ENCODE measurements at regions not wholly inside any gene's neighbourhood (a gene's known extent, or its start where the extent isn't known, plus 50 kb on each side); places are given as distances from the start of the nearest gene placed in this dataset.

GRCh38 chr5:67297802-67298532 lies 101.4 kb upstream of the CD180 start:
- DNase-seq: no peak
- H3K4me1 ChIP-seq: peaks cover 6 to 27% (median 11%) of the 10 kb centered on the region in 4 donors
- WGBS, 2 donors (ENCODE audit: low coverage in 1 of 2): 93 to 100% methylated on average over 4 to 5 of the region's 5 CpGs
- in situ Hi-C loops (cut with MboI; ENCODE audit: low pct_ligation_motif_present in 1 of 4, low pct_unique_long_range_greater_than_20kb in 1 of 4, low sequenced_read_pairs in 3 of 4) (no loop called here), intact Hi-C loops (cut with DNase I; ENCODE audit: low total_unique reads) (no loop called here)
- no peaks in the 10 kb centered on the region for H3K9me3 ChIP-seq
- no peak overlapping the region for H3K4me3 ChIP-seq
- no peaks in the 10 kb centered on the region for H3K27me3 ChIP-seq
- TF ChIP-seq EP300 (IDR thresholded peaks at IDR 0.05; ENCODE audit: low read depth) (no peak), POLR2A (IDR thresholded peaks at IDR 0.05) (no peak), POLR2AphosphoS5 (IDR thresholded peaks at IDR 0.05) (no peak), CTCF (IDR thresholded peaks at IDR 0.05) (no peak)
- H3K36me3 ChIP-seq: no peaks in the 10 kb centered on the region
- no peak overlapping the region for H3K27ac ChIP-seq

- in situ Hi-C loops (cut with MboI; ENCODE audit: low pct_ligation_motif_present in 1 of 4, low pct_unique_long_range_greater_than_20kb in 1 of 4, low sequenced_read_pairs in 3 of 4) (no loop called here), intact Hi-C loops (cut with DNase I; ENCODE audit: low total_unique reads) (no loop called here)
- 49 to 56% methylated on average over 2 to 4 of the region's 4 CpGs for WGBS, 2 donors (ENCODE audit: low coverage in 1 of 2)
- Histone ChIP-seq H3K36me3 (no peaks in the 10 kb centered on the region), H3K27me3 (no peaks in the 10 kb centered on the region), H3K9me3 (no peaks in the 10 kb centered on the region), H3K4me3 (no peak overlapping the region), H3K27ac (no peak overlapping the region), H3K4me1 (peaks cover 6 to 21% (median 11%) of the 10 kb centered on the region in 4 donors)
- TF ChIP-seq POLR2A (IDR thresholded peaks at IDR 0.05) (no peak), CTCF (IDR thresholded peaks at IDR 0.05) (no peak), EP300 (IDR thresholded peaks at IDR 0.05; ENCODE audit: low read depth) (no peak), POLR2AphosphoS5 (IDR thresholded peaks at IDR 0.05) (no peak)
- DNase-seq: no peak
Measured at GRCh38 chr5:67297376-67297775, 100.8 kb upstream of the CD180 start.

GRCh38 chr5:67294266-67294938 lies 97.8 kb upstream of the CD180 start:
- in situ Hi-C loops (cut with MboI; ENCODE audit: low pct_ligation_motif_present in 1 of 4, low pct_unique_long_range_greater_than_20kb in 1 of 4, low sequenced_read_pairs in 3 of 4): no loop called here
- peak overlapping the region in 3 of 4 donors; percentile 27 to 82 (median 78) for H3K27ac ChIP-seq
- H3K36me3 ChIP-seq: no peaks in the 10 kb centered on the region
- no peak overlapping the region for H3K4me3 ChIP-seq
- 82 to 100% methylated on average over 1 to 4 of the region's 4 CpGs for WGBS, 2 donors (ENCODE audit: low coverage in 1 of 2)
- intact Hi-C loops (cut with DNase I; ENCODE audit: low total_unique reads): no loop called here
- no peak for DNase-seq
- no peak for TF ChIP-seq CTCF (IDR thresholded peaks at IDR 0.05)
- TF ChIP-seq POLR2AphosphoS5 (IDR thresholded peaks at IDR 0.05): no peak
- no peak for TF ChIP-seq POLR2A (IDR thresholded peaks at IDR 0.05)
- no peak for TF ChIP-seq EP300 (IDR thresholded peaks at IDR 0.05; ENCODE audit: low read depth)
- no peaks in the 10 kb centered on the region for H3K9me3 ChIP-seq
- no peaks in the 10 kb centered on the region for H3K27me3 ChIP-seq
- H3K4me1 ChIP-seq: peaks cover 0 to 19% (median 8%) of the 10 kb centered on the region in 4 donors

- peaks cover 0 to 31% (median 16%) of the 10 kb centered on the region in 4 donors for H3K4me1 ChIP-seq
- DNase-seq: no peak
- peak overlapping the region; percentile 1 to 82 (median 52) for H3K27ac ChIP-seq
- no peaks in the 10 kb centered on the region for H3K36me3 ChIP-seq
- no peaks in the 10 kb centered on the region for H3K9me3 ChIP-seq
- no peak overlapping the region for H3K4me3 ChIP-seq
- TF ChIP-seq CTCF (IDR thresholded peaks at IDR 0.05) (no peak), POLR2AphosphoS5 (IDR thresholded peaks at IDR 0.05) (no peak), POLR2A (IDR thresholded peaks at IDR 0.05) (no peak), EP300 (IDR thresholded peaks at IDR 0.05; ENCODE audit: low read depth) (no peak)
- in situ Hi-C loops (cut with MboI; ENCODE audit: low pct_ligation_motif_present in 1 of 4, low pct_unique_long_range_greater_than_20kb in 1 of 4, low sequenced_read_pairs in 3 of 4) (no loop called here), intact Hi-C loops (cut with DNase I; ENCODE audit: low total_unique reads) (no loop called here)
- H3K27me3 ChIP-seq: no peaks in the 10 kb centered on the region
Measured at GRCh38 chr5:67293226-67293625, 96.6 kb upstream of the CD180 start.
